Hepatocyte (in vitro differentiated cells): ENCODE measurements at regions not wholly inside any gene's neighbourhood (a gene's known extent, or its start where the extent isn't known, plus 50 kb on each side); places are given as distances from the start of the nearest gene placed in this dataset.
A peak's percentile ranks its signal among the peaks of the same experiment; 100 is the strongest.
"Not testable (repeated sequence)": the region's sequence is repeated elsewhere in the genome, so short reads cannot be mapped to it uniquely, and the experiment has no call there.

ENCODE experiments used
- DNase-seq: peaks from one replicate; pipeline ENCODE4 v3.0.0-alpha.2; 2016; ENCODE audit warnings: low spot score
- H2AFZ ChIP-seq: fragments of 200-600 bp; sonication (generic); 2 replicates; pipeline ENCODE4 v1.6.0; 2016; ENCODE audit warnings: antibody characterized with exemption, mild to moderate bottlenecking
- H3K27ac ChIP-seq: fragments of 200-600 bp; sonication (generic); 2 replicates; pipeline ENCODE4 v1.5.1; 2016; ENCODE audit warnings: mild to moderate bottlenecking
- H3K27me3 ChIP-seq: fragments of 200-600 bp; sonication (generic); 2 replicates; pipeline ENCODE4 v1.6.1; 2016
- H3K36me3 ChIP-seq: fragments of 200-600 bp; sonication (generic); replicated peaks from 2 replicates; pipeline ENCODE4 v1.5.1; 2016; ENCODE audit warnings: low read depth; ENCODE audit not compliant: insufficient read depth
- H3K4me1 ChIP-seq: fragments of 200-600 bp; sonication (generic); 2 replicates; pipeline ENCODE4 v1.5.1; 2016; ENCODE audit warnings: mild to moderate bottlenecking, moderate library complexity; ENCODE audit not compliant: insufficient read depth
- H3K4me2 ChIP-seq: fragments of 200-600 bp; sonication (generic); 2 replicates; pipeline ENCODE4 v1.6.0; 2016
- H3K4me3 ChIP-seq: fragments of 200-600 bp; sonication (generic); 2 replicates; pipeline ENCODE4 v1.5.1; 2016; ENCODE audit warnings: mild to moderate bottlenecking
- H3K79me2 ChIP-seq: fragments of 200-600 bp; sonication (generic); 2 replicates; pipeline ENCODE4 v1.6.0; 2017; ENCODE audit warnings: mild to moderate bottlenecking
- H3K9me2 ChIP-seq: fragments of 200-600 bp; sonication (generic); replicated peaks from 2 replicates; pipeline ENCODE4 v1.6.0; 2017; ENCODE audit warnings: mild to moderate bottlenecking; ENCODE audit not compliant: insufficient read depth
- H3K9me3 ChIP-seq: fragments of 200-600 bp; sonication (generic); 2 replicates; pipeline ENCODE4 v1.5.1; 2016; ENCODE audit warnings: low read depth, mild to moderate bottlenecking
- H4K20me1 ChIP-seq: fragments of 200-600 bp; sonication (generic); 2 replicates; pipeline ENCODE4 v1.6.0; 2016; ENCODE audit warnings: mild to moderate bottlenecking; ENCODE audit not compliant: insufficient read depth, poor library complexity, severe bottlenecking
- CTCF ChIP-seq: fragments of 200-600 bp; sonication (generic); IDR thresholded peaks from 2 replicates; pipeline ENCODE4 v1.5.1; 2016; ENCODE audit warnings: antibody characterized with exemption, mild to moderate bottlenecking; ENCODE audit not compliant: poor library complexity
- EZH2 ChIP-seq: fragments of 200-600 bp; sonication (generic); IDR thresholded peaks from 2 replicates; pipeline ENCODE4 v1.6.1; 2016; ENCODE audit warnings: antibody characterized with exemption, mild to moderate bottlenecking, borderline replicate concordance
- EZH2phosphoT487 ChIP-seq: fragments of 200-600 bp; sonication (generic); IDR thresholded peaks from one replicate; pipeline ENCODE4 v1.6.1; 2018; ENCODE audit warnings: antibody characterized with exemption, mild to moderate bottlenecking, low read depth, moderate library complexity; ENCODE audit not compliant: unreplicated experiment, severe bottlenecking
- WGBS: methylation state at CpG from one replicate; pipeline ENCODE4 v1.1.6; 2016; ENCODE audit warnings: low lambda C conversion rate; ENCODE audit errors: missing lambda C conversion rate; 5-methylcytosine and 5-hydroxymethylcytosine counted together

GRCh38 chr9:92223758-92224157, 69.7 kb downstream of the IARS1 start:
- no peak overlapping the region for H3K27ac ChIP-seq
- TF ChIP-seq CTCF, result no peak
- TF ChIP-seq EZH2, result no peak
- TF ChIP-seq EZH2phosphoT487, result no peak
- no peak for DNase-seq
- no peaks in the 10 kb centered on the region for H3K9me2 ChIP-seq
- H3K4me3 ChIP-seq, result no peak overlapping the region
- H3K4me2 ChIP-seq, result no peak overlapping the region
- peaks cover 7% of the 10 kb centered on the region for H3K79me2 ChIP-seq
- H4K20me1 ChIP-seq, result no peaks in the 10 kb centered on the region
- H3K36me3 ChIP-seq, result peaks cover 8% of the 10 kb centered on the region
- H3K4me1 ChIP-seq, result no peaks in the 10 kb centered on the region
- H2AFZ ChIP-seq, result no peak overlapping the region
- no peaks in the 10 kb centered on the region for H3K27me3 ChIP-seq
- no peaks in the 10 kb centered on the region for H3K9me3 ChIP-seq
- WGBS, result 94% methylated on average over 2 of the region's 2 CpGs

- WGBS, result 86% methylated on average over 7 of the region's 7 CpGs
- Histone ChIP-seq H3K4me3 (no peak overlapping the region), H3K79me2 (no peaks in the 10 kb centered on the region), H2AFZ (no peak overlapping the region), H4K20me1 (no peaks in the 10 kb centered on the region), H3K4me2 (no peak overlapping the region), H3K27me3 (no peaks in the 10 kb centered on the region), H3K36me3 (no peaks in the 10 kb centered on the region), H3K9me2 (no peaks in the 10 kb centered on the region), H3K4me1 (peaks cover 4% of the 10 kb centered on the region), H3K9me3 (no peaks in the 10 kb centered on the region), H3K27ac (peak overlapping the region; percentile 68)
- TF ChIP-seq CTCF (no peak), EZH2 (no peak), EZH2phosphoT487 (no peak)
- DNase-seq, result peak; percentile 29
Measured at GRCh38 chr9:92208693-92209524, 84.6 kb downstream of the IARS1 start.

GRCh38 chr9:92206488-92206887, 87.0 kb downstream of the IARS1 start:
- no peaks in the 10 kb centered on the region for H3K27me3 ChIP-seq
- H3K4me3 ChIP-seq, result no peak overlapping the region
- no peak overlapping the region for H2AFZ ChIP-seq
- peak overlapping the region; percentile 31 for H3K27ac ChIP-seq
- no peaks in the 10 kb centered on the region for H3K36me3 ChIP-seq
- TF ChIP-seq EZH2 (no peak), EZH2phosphoT487 (no peak), CTCF (no peak)
- no peak for DNase-seq
- no peaks in the 10 kb centered on the region for H3K79me2 ChIP-seq
- H3K4me2 ChIP-seq, result no peak overlapping the region
- H3K9me2 ChIP-seq, result no peaks in the 10 kb centered on the region
- no peaks in the 10 kb centered on the region for H4K20me1 ChIP-seq
- H3K4me1 ChIP-seq, result peaks cover 4% of the 10 kb centered on the region
- 77% methylated on average over 1 of the region's 1 CpG for WGBS
- H3K9me3 ChIP-seq, result no peaks in the 10 kb centered on the region

GRCh38 chr9:92203887-92204286, 88.7 kb upstream of the SPTLC1 start:
- not testable (repeated sequence) for H3K4me1 ChIP-seq, H3K4me3 ChIP-seq, H3K9me2 ChIP-seq, H4K20me1 ChIP-seq, H3K36me3 ChIP-seq, H3K27ac ChIP-seq, H3K4me2 ChIP-seq, H3K9me3 ChIP-seq, H3K79me2 ChIP-seq, H2AFZ ChIP-seq, H3K27me3 ChIP-seq, DNase-seq
- WGBS, result 100% methylated on average over 1 of the region's 1 CpG

- not testable (repeated sequence) for H3K27ac ChIP-seq, H3K9me2 ChIP-seq, H3K4me3 ChIP-seq, H4K20me1 ChIP-seq, DNase-seq, H3K36me3 ChIP-seq, H2AFZ ChIP-seq, H3K9me3 ChIP-seq, H3K79me2 ChIP-seq, H3K4me1 ChIP-seq, H3K27me3 ChIP-seq, H3K4me2 ChIP-seq
Measured at GRCh38 chr9:92198237-92198636, 83.0 kb upstream of the SPTLC1 start.
